Keratinocyte (primary cell): ENCODE measurements at regions not wholly inside any gene's neighbourhood (a gene's known extent, or its start where the extent isn't known, plus 50 kb on each side); places are given as distances from the start of the nearest gene placed in this dataset.

Experiments used
- DNase-seq: peaks from one replicate; pipeline ENCODE4 v3.0.0-alpha.2; 2011; ENCODE audit warnings: low read depth, missing footprints, low spot score
- FAIRE-seq: peaks from 2 replicates; lab custom pipeline; 2011; peaks lifted over from hg19 to GRCh38; lab: Jason Lieb, UNC
- H2AFZ ChIP-seq: 2 replicates; pipeline ENCODE4 v1.6.0; 2012; ENCODE audit warnings: low read length, control low read depth, inconsistent platforms; ENCODE audit not compliant: control insufficient read depth
- H3K27ac ChIP-seq: 2 replicates; pipeline ENCODE4 v1.5.1; 2011; ENCODE audit warnings: low read length; ENCODE audit not compliant: control insufficient read depth, insufficient read depth
- H3K27me3 ChIP-seq: 3 replicates; pipeline ENCODE4 v1.6.0; 2011; ENCODE audit warnings: low read length; ENCODE audit not compliant: control insufficient read depth, insufficient read depth; ENCODE audit errors: extremely low read depth
- H3K36me3 ChIP-seq, 2 experiments: 2 replicates in 1 of 2; 3 replicates in 1 of 2; pipeline ENCODE4 v1.5.1; 2011; ENCODE audit warnings: low read length in 2 of 2, mild to moderate bottlenecking in 1 of 2; ENCODE audit not compliant: control insufficient read depth in 2 of 2, insufficient read depth in 2 of 2; ENCODE audit errors: extremely low read depth in 1 of 2
- H3K4me1 ChIP-seq: 3 replicates; pipeline ENCODE4 v1.5.1; 2011; ENCODE audit warnings: low read length; ENCODE audit not compliant: control insufficient read depth, insufficient read depth; ENCODE audit errors: extremely low read depth
- H3K4me2 ChIP-seq: 3 replicates; pipeline ENCODE4 v1.6.0; 2011; ENCODE audit warnings: low read depth, low read length; ENCODE audit not compliant: control insufficient read depth, insufficient read depth; ENCODE audit errors: extremely low read depth
- H3K4me3 ChIP-seq, 3 experiments: fragments of 200-600 bp in 1 of 3; sonication (generic) in 1 of 3; 2 replicates in 2 of 3; 3 replicates in 1 of 3; pipeline ENCODE4 v1.5.1; 2011 to 2016; ENCODE audit warnings: low read length in 3 of 3, mild to moderate bottlenecking in 3 of 3, control low read depth in 2 of 3, inconsistent platforms in 1 of 3, low read depth in 1 of 3, mixed read lengths in 1 of 3, mixed run types in 1 of 3, moderate library complexity in 1 of 3; ENCODE audit not compliant: control insufficient read depth in 2 of 3, insufficient read depth in 2 of 3; ENCODE audit errors: extremely low read depth in 1 of 3
- H3K79me2 ChIP-seq: 2 replicates; pipeline ENCODE4 v1.6.0; 2012; ENCODE audit warnings: low read length; ENCODE audit not compliant: control insufficient read depth, insufficient read depth
- H3K9ac ChIP-seq: 3 replicates; pipeline ENCODE4 v1.6.0; 2011; ENCODE audit warnings: low read length; ENCODE audit not compliant: control insufficient read depth, insufficient read depth; ENCODE audit errors: extremely low read depth
- H3K9me1 ChIP-seq: 3 replicates; pipeline ENCODE4 v1.6.0; 2011; ENCODE audit warnings: low read length; ENCODE audit not compliant: control insufficient read depth, insufficient read depth; ENCODE audit errors: extremely low read depth
- H3K9me3 ChIP-seq: 2 replicates; pipeline ENCODE4 v1.5.1; 2012; ENCODE audit warnings: low read depth, low read length; ENCODE audit not compliant: control insufficient read depth
- H4K20me1 ChIP-seq: 3 replicates; pipeline ENCODE4 v1.6.0; 2011; ENCODE audit warnings: low read length; ENCODE audit not compliant: control insufficient read depth, insufficient read depth; ENCODE audit errors: extremely low read depth
- CTCF ChIP-seq, 3 experiments: IDR thresholded peaks in 1 of 3; conservative IDR thresholded peaks in 1 of 3; optimal IDR thresholded peaks in 1 of 3; 2 replicates in 2 of 3; 3 replicates in 1 of 3; pipeline versions ENCODE3 to v1.5.1; 2011; ENCODE audit warnings: low read length in 3 of 3, mild to moderate bottlenecking in 3 of 3, moderate library complexity in 2 of 3, control low read depth in 1 of 3, inconsistent platforms in 1 of 3; ENCODE audit not compliant: insufficient read depth in 2 of 3; ENCODE audit errors: extremely low read depth in 1 of 3
- EZH2 ChIP-seq: IDR thresholded peaks from one replicate; pipeline ENCODE4 v1.6.1; 2012; ENCODE audit warnings: inconsistent platforms, mild to moderate bottlenecking, low read length, moderate library complexity
- dilution Hi-C: fragments of 300-500 bp; cut with MboI; formaldehyde crosslinking; loops from one replicate; pipeline ENCODE4 v1.7.0; 2020; ENCODE audit warnings: low sequenced_read_pairs; ENCODE audit not compliant: extremely low pct_ligation_motif_present

DNA sequence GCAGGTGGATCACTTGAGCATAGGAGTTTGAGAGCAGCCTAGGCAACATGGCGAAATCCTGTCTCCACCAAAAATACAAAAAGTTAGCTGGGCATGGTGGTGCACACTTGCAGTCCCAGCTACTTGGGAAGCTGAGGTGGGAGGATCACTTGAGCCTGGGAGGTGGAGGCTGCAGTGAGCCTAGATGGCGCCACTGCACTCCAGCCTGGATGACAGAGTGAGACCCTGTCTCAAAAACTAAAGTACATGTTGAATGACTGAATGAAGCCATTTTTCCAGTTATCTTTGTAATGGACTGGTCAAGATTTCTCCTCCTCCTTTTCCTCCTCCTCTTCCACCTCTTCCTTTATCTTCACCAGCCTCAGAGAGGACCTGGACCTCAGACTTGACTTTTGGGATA is 272.0 kb downstream of the SMAD2 start:
- no peak overlapping the region for H3K27ac ChIP-seq
- H4K20me1 ChIP-seq: no peaks in the 10 kb centered on the region
- H3K4me1 ChIP-seq: no peaks in the 10 kb centered on the region
- H3K9ac ChIP-seq: no peak overlapping the region
- H3K9me1 ChIP-seq: no peaks in the 10 kb centered on the region
- dilution Hi-C loops: no loop called here
- no peaks in the 10 kb centered on the region for H3K79me2 ChIP-seq
- H3K9me3 ChIP-seq: no peaks in the 10 kb centered on the region
- no peak for TF ChIP-seq EZH2
- TF ChIP-seq CTCF (optimal IDR thresholded peaks at IDR 0.05 in 1 of 3, IDR thresholded peaks at IDR 0.05 in 1 of 3, conservative IDR thresholded peaks at IDR 0.05 in 1 of 3; ENCODE audit: extremely low read depth in 1 of 3, insufficient read depth in 2 of 3, low read length in 3 of 3): no peak
- no peak for FAIRE-seq
- H3K27me3 ChIP-seq: no peaks in the 10 kb centered on the region
- no peaks in the 10 kb centered on the region for H3K36me3 ChIP-seq
- no peak overlapping the region for H2AFZ ChIP-seq
- H3K4me2 ChIP-seq: no peak overlapping the region
- DNase-seq: no peak
- no peak overlapping the region for H3K4me3 ChIP-seq

GRCh38 chr18:47654988-47655387 is 275.5 kb downstream of the SMAD2 start:
- TF ChIP-seq EZH2 (no peak), CTCF (optimal IDR thresholded peaks at IDR 0.05 in 1 of 3, IDR thresholded peaks at IDR 0.05 in 1 of 3, conservative IDR thresholded peaks at IDR 0.05 in 1 of 3; ENCODE audit: extremely low read depth in 1 of 3, insufficient read depth in 2 of 3, low read length in 3 of 3) (no peak)
- DNase-seq: no peak
- Histone ChIP-seq H3K36me3 (no peaks in the 10 kb centered on the region), H4K20me1 (no peaks in the 10 kb centered on the region), H3K27me3 (no peaks in the 10 kb centered on the region), H3K4me3 (no peak overlapping the region), H3K4me1 (no peaks in the 10 kb centered on the region), H2AFZ (no peak overlapping the region), H3K9ac (no peak overlapping the region), H3K9me3 (no peaks in the 10 kb centered on the region), H3K79me2 (no peaks in the 10 kb centered on the region), H3K27ac (no peak overlapping the region), H3K4me2 (no peak overlapping the region), H3K9me1 (no peaks in the 10 kb centered on the region)
- FAIRE-seq: no peak
- dilution Hi-C loops: no loop called here
